Mammary epithelial cell (primary cell): ENCODE measurements at regions not wholly inside any gene's neighbourhood (a gene's known extent, or its start where the extent isn't known, plus 50 kb on each side); places are given as distances from the start of the nearest gene placed in this dataset.

Source experiments
- CTCF ChIP-seq, 2 donors: IDR thresholded peaks in 1 of 2; conservative IDR thresholded peaks in 1 of 2; 2 replicates each; pipeline ENCODE4 v1.5.1; 2011 to 2012; ENCODE audit warnings: inconsistent platforms in 2 of 2, low read length in 2 of 2, mild to moderate bottlenecking in 2 of 2, control low read depth in 1 of 2, low read depth in 1 of 2; ENCODE audit not compliant: insufficient read depth in 1 of 2; ENCODE audit errors: extremely low read depth in 1 of 2
- EZH2 ChIP-seq: IDR thresholded peaks from 2 replicates; pipeline ENCODE4 v1.6.1; 2012; ENCODE audit warnings: low read length, inconsistent platforms, borderline replicate concordance

- TF ChIP-seq EZH2: no peak
- no peak for TF ChIP-seq CTCF (conservative IDR thresholded peaks at IDR 0.05 in 1 of 2, IDR thresholded peaks at IDR 0.05 in 1 of 2; ENCODE audit: extremely low read depth in 1 of 2, insufficient read depth in 1 of 2, low read depth in 1 of 2, low read length in 2 of 2)
Observed at GRCh38 chr21:35162831-35163230, 113.7 kb upstream of the RUNX1 start.
